Stromal cell of bone marrow (primary cell): ENCODE measurements at regions not wholly inside any gene's neighbourhood (a gene's known extent, or its start where the extent isn't known, plus 50 kb on each side); places are given as distances from the start of the nearest gene placed in this dataset.

Experiments used
- DNase-seq: peaks from one replicate; pipeline ENCODE4 v3.0.0-alpha.2; 2012; ENCODE audit warnings: low read depth

GRCh38 chr18:38900031-38900430 lies 1334.4 kb upstream of the CELF4 start:
- no peak for DNase-seq

GRCh38 chr18:38899252-38899651 lies 1333.7 kb upstream of the CELF4 start:
- no peak for DNase-seq

GRCh38 chr18:38898167-38898566 lies 1332.6 kb upstream of the CELF4 start:
- DNase-seq: no peak

- no peak for DNase-seq
Observed at GRCh38 chr18:38895560-38895959, 1330.0 kb upstream of the CELF4 start.

GRCh38 chr18:38887671-38888020 lies 1322.0 kb upstream of the CELF4 start:
- no peak for DNase-seq

- DNase-seq: no peak
Observed at GRCh38 chr18:38886861-38887670, 1321.5 kb upstream of the CELF4 start.

- no peak for DNase-seq
Observed at GRCh38 chr18:38886235-38886634, 1320.6 kb upstream of the CELF4 start.

- DNase-seq: no peak
Observed at GRCh38 chr18:38884050-38884449, 1318.5 kb upstream of the CELF4 start.

GRCh38 chr18:38883111-38883510 lies 1317.5 kb upstream of the CELF4 start:
- DNase-seq: no peak

- no peak for DNase-seq
Observed at GRCh38 chr18:38879871-38880270, 1314.3 kb upstream of the CELF4 start.

GRCh38 chr18:38872342-38872741 lies 1306.7 kb upstream of the CELF4 start:
- DNase-seq: no peak

GRCh38 chr18:38868757-38869156 lies 1303.2 kb upstream of the CELF4 start:
- DNase-seq: no peak

GRCh38 chr18:38867680-38868079 lies 1302.1 kb upstream of the CELF4 start:
- DNase-seq: no peak

GRCh38 chr18:38851526-38851925 lies 1285.9 kb upstream of the CELF4 start:
- no peak for DNase-seq

- no peak for DNase-seq
Observed at GRCh38 chr18:38847326-38847725, 1281.7 kb upstream of the CELF4 start.

- DNase-seq: no peak
Observed at GRCh38 chr18:38843291-38843690, 1277.7 kb upstream of the CELF4 start.

GRCh38 chr18:38826247-38826646 lies 1260.6 kb upstream of the CELF4 start:
- DNase-seq: no peak

- DNase-seq: no peak
Observed at GRCh38 chr18:38811209-38811608, 1245.6 kb upstream of the CELF4 start.

GRCh38 chr18:38810789-38811188 lies 1245.2 kb upstream of the CELF4 start:
- DNase-seq: no peak

- no peak for DNase-seq
Observed at GRCh38 chr18:38807915-38808314, 1242.3 kb upstream of the CELF4 start.

- DNase-seq: no peak
Observed at GRCh38 chr18:38805256-38805655, 1239.7 kb upstream of the CELF4 start.

GRCh38 chr18:38801640-38802039 lies 1236.0 kb upstream of the CELF4 start:
- DNase-seq: no peak

GRCh38 chr18:38796762-38797161 lies 1231.2 kb upstream of the CELF4 start:
- no peak for DNase-seq

- no peak for DNase-seq
Observed at GRCh38 chr18:38792731-38793130, 1227.1 kb upstream of the CELF4 start.
